ENCODE measurements at regions not wholly inside any gene's neighbourhood (a gene's known extent, or its start where the extent isn't known, plus 50 kb on each side); places are given as distances from the start of the nearest gene placed in this dataset.

GRCh38 chr9:1261879-1262766 is 212.0 kb downstream of the DMRT2 start:
- no peaks in the 10 kb centered on the region for H3K36me3 ChIP-seq
- H3K27ac ChIP-seq, result no peak overlapping the region
- no peak overlapping the region for H3K4me3 ChIP-seq
- H3K27me3 ChIP-seq, result no peaks in the 10 kb centered on the region
- TF ChIP-seq POLR2A (IDR thresholded peaks at IDR 0.05) (no peak), CTCF (IDR thresholded peaks at IDR 0.05) (no peak), POLR2AphosphoS5 (IDR thresholded peaks at IDR 0.05) (no peak), EP300 (IDR thresholded peaks at IDR 0.05) (no peak)
- DNase-seq (ENCODE audit: low spot score in 2 of 2), result no peak
- H3K4me1 ChIP-seq, result no peaks in the 10 kb centered on the region
- WGBS, result 75% methylated on average over 6 of the region's 6 CpGs
- H3K9me3 ChIP-seq, result no peaks in the 10 kb centered on the region

GRCh38 chr9:1267141-1267570 is 217.0 kb downstream of the DMRT2 start:
- no peak for TF ChIP-seq POLR2A (IDR thresholded peaks at IDR 0.05)
- TF ChIP-seq EP300 (IDR thresholded peaks at IDR 0.05), result no peak
- TF ChIP-seq POLR2AphosphoS5 (IDR thresholded peaks at IDR 0.05), result no peak
- TF ChIP-seq CTCF (IDR thresholded peaks at IDR 0.05), result no peak
- whole genome bisulfite sequencing, result 83% methylated on average over 3 of the region's 3 CpGs
- H3K9me3 ChIP-seq, result no peaks in the 10 kb centered on the region

GRCh38 chr9:1267581-1267980 is 217.4 kb downstream of the DMRT2 start:
- Histone ChIP-seq H3K4me1 (no peaks in the 10 kb centered on the region), H3K27me3 (no peaks in the 10 kb centered on the region), H3K9me3 (no peaks in the 10 kb centered on the region), H3K4me3 (no peak overlapping the region), H3K27ac (no peak overlapping the region), H3K36me3 (no peaks in the 10 kb centered on the region)
- TF ChIP-seq EP300 (IDR thresholded peaks at IDR 0.05) (no peak), POLR2A (IDR thresholded peaks at IDR 0.05) (no peak), POLR2AphosphoS5 (IDR thresholded peaks at IDR 0.05) (no peak), CTCF (IDR thresholded peaks at IDR 0.05) (no peak)
- 83% methylated on average over 5 of the region's 5 CpGs for WGBS
- DNase-seq (ENCODE audit: low spot score in 2 of 2), result no peak

More at GRCh38 chr9:1267141-1267570, 217.0 kb downstream of the DMRT2 start:
- Histone ChIP-seq H3K36me3 (no peaks in the 10 kb centered on the region), H3K4me3 (no peak overlapping the region), H3K27ac (no peak overlapping the region), H3K4me1 (no peaks in the 10 kb centered on the region), H3K27me3 (no peaks in the 10 kb centered on the region)
- no peak for DNase-seq (ENCODE audit: low spot score in 2 of 2)

GRCh38 chr9:1269533-1270315 is 219.6 kb downstream of the DMRT2 start:
- no peaks in the 10 kb centered on the region for H3K9me3 ChIP-seq
- DNase-seq (ENCODE audit: low spot score in 2 of 2), result no peak
- no peak overlapping the region for H3K27ac ChIP-seq
- TF ChIP-seq CTCF (IDR thresholded peaks at IDR 0.05) (no peak), POLR2A (IDR thresholded peaks at IDR 0.05) (no peak), POLR2AphosphoS5 (IDR thresholded peaks at IDR 0.05) (no peak), EP300 (IDR thresholded peaks at IDR 0.05) (no peak)
- 67% methylated on average over 6 of the region's 6 CpGs for WGBS
- no peaks in the 10 kb centered on the region for H3K36me3 ChIP-seq
- no peaks in the 10 kb centered on the region for H3K27me3 ChIP-seq
- H3K4me3 ChIP-seq, result no peak overlapping the region
- H3K4me1 ChIP-seq, result no peaks in the 10 kb centered on the region

GRCh38 chr9:1271367-1271766 is 221.2 kb downstream of the DMRT2 start:
- WGBS, result 51% methylated on average over 2 of the region's 2 CpGs
- no peaks in the 10 kb centered on the region for H3K4me1 ChIP-seq
- TF ChIP-seq EP300 (IDR thresholded peaks at IDR 0.05) (no peak), POLR2AphosphoS5 (IDR thresholded peaks at IDR 0.05) (no peak), POLR2A (IDR thresholded peaks at IDR 0.05) (no peak), CTCF (IDR thresholded peaks at IDR 0.05) (no peak)
- DNase-seq (ENCODE audit: low spot score in 2 of 2), result no peak
- no peak overlapping the region for H3K4me3 ChIP-seq
- no peaks in the 10 kb centered on the region for H3K27me3 ChIP-seq
- H3K36me3 ChIP-seq, result no peaks in the 10 kb centered on the region
- no peak overlapping the region for H3K27ac ChIP-seq
- H3K9me3 ChIP-seq, result no peaks in the 10 kb centered on the region

All from suprapubic skin (tissue), 4 donors.